Heart left ventricle (tissue), 13 donors: ENCODE measurements at regions not wholly inside any gene's neighbourhood (a gene's known extent, or its start where the extent isn't known, plus 50 kb on each side); places are given as distances from the start of the nearest gene placed in this dataset.

ENCODE experiments used
- CTCF ChIP-seq, 12 donors: fragments of 200-600 bp; sonication (generic) in 4 of 12; IDR thresholded peaks; one replicate each; pipeline versions ENCODE4 v1.5.0 to v1.8.0; 2018 to 2022; ENCODE audit warnings: antibody characterized with exemption in 12 of 12, mild to moderate bottlenecking in 5 of 12
- POLR2A ChIP-seq, 2 donors: fragments of 450-650 bp; IDR thresholded peaks; one replicate each; pipeline ENCODE4 v1.6.1; 2017; ENCODE audit warnings: antibody characterized with exemption in 2 of 2, mild to moderate bottlenecking in 2 of 2, moderate library complexity in 2 of 2
- donor health status: ischemic (EF 13 %, LVEDD 7.1; RV severe dilation, severe dysfunction).
- donor health status: DM: no; HTN: yes; CAD: no.
- donor health status: DM: no; HTN: no; CAD: no.
- donor health status: ischemic (EF 25% LVEDD 6.9; RV normal size, moderate dysfunction).
- donor health status: ischemic (EF 25% LVEDD 5.7; RV mildly dilated, moderate dysfunction).
- donor health status: ischemic (EF 35%, LVEDD 5.7; RV mildly dilated, moderate dysfunction).
- donor health status: nonischemic (EF 11% LVEDD 7.7; RV severe dilation, severe dysfunction).
- donor health status: DM: yes; HTN: yes; CAD: no.
- donor health status: PGD.
- donor health status: ischemic (EF 29% LVEDD 5.4; RV normal size, mild dysfunction).
- donor health status: nonischemic (EF 23%, LVEDD 6.1; RV moderate dilation, normal function).

GRCh38 chr4:123825596-123826291, 429.1 kb downstream of the SPRY1 start:
- TF ChIP-seq CTCF (IDR thresholded peaks at IDR 0.05) (no peak), POLR2A (IDR thresholded peaks at IDR 0.05) (no peak)
